Keratinocyte (primary cell): ENCODE measurements at regions not wholly inside any gene's neighbourhood (a gene's known extent, or its start where the extent isn't known, plus 50 kb on each side); places are given as distances from the start of the nearest gene placed in this dataset.
"Not testable (repeated sequence)": the region's sequence is repeated elsewhere in the genome, so short reads cannot be mapped to it uniquely, and the experiment has no call there.

Source experiments
- CTCF ChIP-seq, 3 experiments: IDR thresholded peaks in 1 of 3; conservative IDR thresholded peaks in 1 of 3; optimal IDR thresholded peaks in 1 of 3; 2 replicates in 2 of 3; 3 replicates in 1 of 3; pipeline versions ENCODE3 to v1.5.1; 2011; ENCODE audit warnings: low read length in 3 of 3, mild to moderate bottlenecking in 3 of 3, moderate library complexity in 2 of 3, control low read depth in 1 of 3, inconsistent platforms in 1 of 3; ENCODE audit not compliant: insufficient read depth in 2 of 3; ENCODE audit errors: extremely low read depth in 1 of 3
- EZH2 ChIP-seq: IDR thresholded peaks from one replicate; pipeline ENCODE4 v1.6.1; 2012; ENCODE audit warnings: inconsistent platforms, mild to moderate bottlenecking, low read length, moderate library complexity

- TF ChIP-seq CTCF (optimal IDR thresholded peaks at IDR 0.05 in 1 of 3, IDR thresholded peaks at IDR 0.05 in 1 of 3, conservative IDR thresholded peaks at IDR 0.05 in 1 of 3; ENCODE audit: extremely low read depth in 1 of 3, insufficient read depth in 2 of 3, low read length in 3 of 3); EZH2: not testable (repeated sequence)
These were observed 117.3 kb upstream of the ZNF469 start for GRCh38 chr16:88265286-88265938.
